GM12872 (cell line): ENCODE measurements at regions not wholly inside any gene's neighbourhood (a gene's known extent, or its start where the extent isn't known, plus 50 kb on each side); places are given as distances from the start of the nearest gene placed in this dataset.

Experiments
- CTCF ChIP-seq: IDR thresholded peaks from 3 replicates; pipeline ENCODE4 v1.5.1; 2011; ENCODE audit warnings: low read depth, mild to moderate bottlenecking, low read length, moderate library complexity; ENCODE audit not compliant: insufficient read depth

GRCh38 chr18:68256418-68257067, 458.4 kb downstream of the TMX3 start:
- TF ChIP-seq CTCF: no peak

GRCh38 chr18:68244786-68245185, 470.1 kb downstream of the TMX3 start:
- TF ChIP-seq CTCF: no peak

GRCh38 chr18:68241881-68242280, 473.0 kb downstream of the TMX3 start:
- TF ChIP-seq CTCF: no peak

- TF ChIP-seq CTCF: no peak
These were observed 480.2 kb downstream of the TMX3 start for GRCh38 chr18:68234676-68235075.

- TF ChIP-seq CTCF: no peak
These were observed 480.8 kb downstream of the TMX3 start for GRCh38 chr18:68234131-68234530.

- no peak for TF ChIP-seq CTCF
These were observed 481.9 kb downstream of the TMX3 start for GRCh38 chr18:68233018-68233417.

GRCh38 chr18:68229351-68229750, 485.6 kb downstream of the TMX3 start:
- TF ChIP-seq CTCF: no peak
